Parathyroid adenoma (tissue), 2 donors: ENCODE measurements at regions not wholly inside any gene's neighbourhood (a gene's known extent, or its start where the extent isn't known, plus 50 kb on each side); places are given as distances from the start of the nearest gene placed in this dataset.
A peak's percentile ranks its signal among the peaks of the same experiment; 100 is the strongest.

ENCODE experiments used
- H2AFZ ChIP-seq: fragments of 300-600 bp; sonication (generic); one replicate; pipeline ENCODE4 v1.7.0; 2017; ENCODE audit warnings: antibody characterized with exemption, mild to moderate bottlenecking
- H3K27ac ChIP-seq: fragments of 300-600 bp; sonication (generic); one replicate; pipeline ENCODE4 v1.7.0; 2017
- H3K27me3 ChIP-seq: fragments of 300-600 bp; sonication (generic); one replicate; pipeline ENCODE4 v1.7.0; 2017; ENCODE audit warnings: low read length; ENCODE audit not compliant: control insufficient read depth, insufficient read depth
- H3K36me3 ChIP-seq: fragments of 300-600 bp; sonication (generic); one replicate; pipeline ENCODE4 v1.7.0; 2017; ENCODE audit warnings: low read length; ENCODE audit not compliant: control insufficient read depth, insufficient read depth
- H3K4me1 ChIP-seq: fragments of 300-600 bp; sonication (generic); one replicate; pipeline ENCODE4 v1.7.0; 2017; ENCODE audit warnings: control low read depth
- H3K4me2 ChIP-seq: fragments of 300-600 bp; sonication (generic); one replicate; pipeline ENCODE4 v1.7.0; 2017; ENCODE audit warnings: low read length
- H3K4me3 ChIP-seq: fragments of 300-600 bp; sonication (generic); one replicate; pipeline ENCODE4 v1.7.0; 2017; ENCODE audit warnings: low read depth, low read length
- H3K79me2 ChIP-seq: fragments of 300-600 bp; sonication (generic); one replicate; pipeline ENCODE4 v1.7.0; 2017; ENCODE audit warnings: control low read depth
- H3K9ac ChIP-seq: fragments of 300-600 bp; sonication (generic); one replicate; pipeline ENCODE4 v1.7.0; 2017; ENCODE audit warnings: mild to moderate bottlenecking
- H3K9me3 ChIP-seq: fragments of 300-600 bp; sonication (generic); one replicate; pipeline ENCODE4 v1.7.0; 2017; ENCODE audit warnings: low read length; ENCODE audit not compliant: control insufficient read depth
- TF ChIP-seq, protein P1 (sequence below): fragments of 300-600 bp; sonication (generic); IDR thresholded peaks from one replicate; pipeline ENCODE4 v1.7.0; 2017; ENCODE audit warnings: antibody characterized with exemption, mild to moderate bottlenecking
- donor health status: primary hyperparathyroidism.

DNA sequence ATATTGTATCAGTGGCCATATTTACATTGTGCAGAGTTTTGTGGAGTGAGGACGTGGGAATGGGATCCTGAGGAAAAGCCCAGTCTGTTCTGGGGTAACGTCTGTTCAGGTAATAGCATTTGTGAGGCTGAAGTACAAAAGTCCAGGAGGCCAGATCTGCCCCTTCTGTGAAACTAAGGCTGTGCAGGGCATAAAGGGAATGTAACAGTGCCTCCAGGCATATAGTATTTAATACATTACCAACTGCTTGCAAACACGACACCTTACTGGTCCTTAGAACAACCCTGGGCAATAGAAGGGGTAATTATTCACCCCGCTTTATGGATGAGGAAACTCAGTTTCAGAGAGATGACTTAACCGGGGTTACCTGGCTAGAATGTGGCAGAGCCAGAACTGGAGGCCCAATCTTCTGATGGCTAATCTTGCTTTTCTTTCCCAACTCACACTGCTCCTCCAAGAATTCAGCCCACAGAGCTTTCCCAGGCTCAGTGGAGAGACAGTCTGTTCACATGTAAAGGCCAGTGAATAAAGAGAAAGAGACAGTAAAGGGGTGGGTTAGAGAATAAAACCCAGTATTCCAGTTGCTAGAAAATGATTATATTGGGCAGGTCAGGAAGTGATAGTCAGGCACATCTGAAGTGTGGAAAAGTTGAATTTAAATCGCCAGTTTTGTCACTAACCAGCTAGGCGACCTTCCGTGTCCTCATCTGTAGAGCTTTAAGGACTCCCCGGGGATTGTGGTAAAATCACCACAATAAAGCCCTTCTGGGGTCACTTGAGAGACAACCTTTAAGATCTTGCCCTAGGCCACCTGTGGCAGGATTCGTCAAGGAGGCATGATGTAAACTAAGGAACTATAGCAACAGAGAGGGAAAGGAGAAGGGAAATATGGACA, 280.7 kb upstream of the CITED2 start:
- Histone ChIP-seq H3K27me3 (no peaks in the 10 kb centered on the region), H3K4me1 (peaks cover 26% of the 10 kb centered on the region), H3K9ac (no peak overlapping the region), H2AFZ (no peak overlapping the region), H3K27ac (no peak overlapping the region), H3K79me2 (no peaks in the 10 kb centered on the region), H3K4me3 (no peak overlapping the region), H3K9me3 (no peaks in the 10 kb centered on the region), H3K36me3 (no peaks in the 10 kb centered on the region), H3K4me2 (no peak overlapping the region)
- TF ChIP-seq, protein P1, sequence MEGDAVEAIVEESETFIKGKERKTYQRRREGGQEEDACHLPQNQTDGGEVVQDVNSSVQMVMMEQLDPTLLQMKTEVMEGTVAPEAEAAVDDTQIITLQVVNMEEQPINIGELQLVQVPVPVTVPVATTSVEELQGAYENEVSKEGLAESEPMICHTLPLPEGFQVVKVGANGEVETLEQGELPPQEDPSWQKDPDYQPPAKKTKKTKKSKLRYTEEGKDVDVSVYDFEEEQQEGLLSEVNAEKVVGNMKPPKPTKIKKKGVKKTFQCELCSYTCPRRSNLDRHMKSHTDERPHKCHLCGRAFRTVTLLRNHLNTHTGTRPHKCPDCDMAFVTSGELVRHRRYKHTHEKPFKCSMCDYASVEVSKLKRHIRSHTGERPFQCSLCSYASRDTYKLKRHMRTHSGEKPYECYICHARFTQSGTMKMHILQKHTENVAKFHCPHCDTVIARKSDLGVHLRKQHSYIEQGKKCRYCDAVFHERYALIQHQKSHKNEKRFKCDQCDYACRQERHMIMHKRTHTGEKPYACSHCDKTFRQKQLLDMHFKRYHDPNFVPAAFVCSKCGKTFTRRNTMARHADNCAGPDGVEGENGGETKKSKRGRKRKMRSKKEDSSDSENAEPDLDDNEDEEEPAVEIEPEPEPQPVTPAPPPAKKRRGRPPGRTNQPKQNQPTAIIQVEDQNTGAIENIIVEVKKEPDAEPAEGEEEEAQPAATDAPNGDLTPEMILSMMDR: no peak

DNA sequence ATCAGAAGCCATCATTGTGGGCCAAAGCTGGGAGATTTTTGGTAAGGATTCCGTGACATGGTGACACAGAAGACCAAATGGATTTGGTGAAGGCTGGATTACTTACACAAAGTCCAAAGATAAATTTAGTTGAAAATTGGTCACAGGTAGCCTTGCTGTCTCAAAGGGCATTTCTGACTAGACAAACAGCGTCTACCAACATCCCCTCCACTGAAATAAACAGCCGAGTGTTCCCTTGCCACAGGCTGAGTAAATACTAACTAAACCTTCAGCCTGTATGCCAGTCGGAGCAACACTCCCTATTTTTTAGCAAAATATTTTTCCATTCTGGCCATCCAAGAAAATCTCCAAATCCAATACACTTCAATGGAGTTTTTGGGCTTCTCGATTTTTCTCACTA, 279.9 kb upstream of the CITED2 start:
- Histone ChIP-seq H3K36me3 (no peaks in the 10 kb centered on the region), H3K4me1 (peaks cover 26% of the 10 kb centered on the region), H3K4me3 (no peak overlapping the region), H3K4me2 (no peak overlapping the region), H3K9me3 (no peaks in the 10 kb centered on the region), H3K27ac (no peak overlapping the region), H3K79me2 (no peaks in the 10 kb centered on the region), H3K27me3 (no peaks in the 10 kb centered on the region), H2AFZ (no peak overlapping the region), H3K9ac (no peak overlapping the region)
- TF ChIP-seq, protein P1: no peak

DNA sequence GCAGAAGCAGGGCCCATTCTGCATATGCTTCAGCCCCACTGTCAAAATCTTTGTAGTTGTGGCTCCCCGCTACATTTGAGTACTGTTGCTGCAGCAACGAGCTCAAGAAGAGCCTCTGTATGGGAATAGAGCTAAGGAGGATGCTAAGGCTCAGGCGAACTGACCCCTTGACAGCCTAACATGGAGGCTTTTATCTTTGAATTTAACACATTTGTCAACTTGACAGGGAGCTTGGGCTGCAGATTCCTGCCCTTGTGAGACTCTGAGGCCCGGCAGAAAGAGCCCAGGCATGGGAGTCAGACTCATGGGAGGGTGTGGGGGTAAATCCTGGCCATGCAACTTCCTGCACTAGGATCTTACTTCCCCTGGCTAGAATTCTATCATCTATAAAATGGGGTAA, 278.7 kb upstream of the CITED2 start:
- H3K27me3 ChIP-seq: no peaks in the 10 kb centered on the region
- H3K9me3 ChIP-seq: no peaks in the 10 kb centered on the region
- H3K79me2 ChIP-seq: no peaks in the 10 kb centered on the region
- H3K27ac ChIP-seq: no peak overlapping the region
- no peak overlapping the region for H3K4me2 ChIP-seq
- H3K4me1 ChIP-seq: peaks cover 21% of the 10 kb centered on the region
- no peaks in the 10 kb centered on the region for H3K36me3 ChIP-seq
- TF ChIP-seq, protein P1: no peak
- H3K4me3 ChIP-seq: no peak overlapping the region
- no peak overlapping the region for H3K9ac ChIP-seq
- no peak overlapping the region for H2AFZ ChIP-seq

DNA sequence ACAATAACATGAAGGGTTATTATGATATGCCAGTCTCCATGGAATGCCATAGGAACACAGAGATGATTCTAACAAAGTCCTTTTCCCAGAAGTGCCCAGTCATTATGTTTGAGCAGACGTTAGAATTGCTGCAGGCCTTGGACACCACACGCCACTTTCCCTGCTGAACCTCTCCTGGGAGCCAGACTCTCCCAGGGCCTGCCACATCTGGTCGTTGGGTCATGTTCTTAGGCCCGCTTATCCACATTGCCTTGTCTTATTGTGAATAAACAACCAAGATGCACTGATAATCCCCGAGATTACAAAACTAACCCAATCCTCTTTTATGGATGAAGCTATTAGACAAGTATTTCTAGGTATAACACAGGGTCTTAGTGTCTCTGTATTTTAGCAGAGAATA, 276.5 kb upstream of the CITED2 start:
- no peaks in the 10 kb centered on the region for H3K9me3 ChIP-seq

More for the DNA sequence above, 276.5 kb upstream of the CITED2 start:
- no peaks in the 10 kb centered on the region for H3K36me3 ChIP-seq
- H3K4me3 ChIP-seq: no peak overlapping the region
- peaks cover 17% of the 10 kb centered on the region for H3K4me1 ChIP-seq
- peak overlapping the region; percentile 58 for H2AFZ ChIP-seq
- no peaks in the 10 kb centered on the region for H3K79me2 ChIP-seq
- H3K4me2 ChIP-seq: no peak overlapping the region
- TF ChIP-seq, protein P1: no peak
- H3K9ac ChIP-seq: no peak overlapping the region
- H3K27ac ChIP-seq: no peak overlapping the region
- H3K27me3 ChIP-seq: no peaks in the 10 kb centered on the region
